ENCODE measurements at regions not wholly inside any gene's neighbourhood (a gene's known extent, or its start where the extent isn't known, plus 50 kb on each side); places are given as distances from the start of the nearest gene placed in this dataset.
"Not testable (repeated sequence)": the region's sequence is repeated elsewhere in the genome, so short reads cannot be mapped to it uniquely, and the experiment has no call there.

GRCh38 chr3:197367081-197367780 lies 68.8 kb upstream of the DLG1 start:
- no peak for DNase-seq

- no peak for DNase-seq
Measured at GRCh38 chr3:197366301-197367044, 68.1 kb upstream of the DLG1 start.

GRCh38 chr3:197365586-197365985 lies 67.2 kb upstream of the DLG1 start:
- DNase-seq, result no peak

DNA sequence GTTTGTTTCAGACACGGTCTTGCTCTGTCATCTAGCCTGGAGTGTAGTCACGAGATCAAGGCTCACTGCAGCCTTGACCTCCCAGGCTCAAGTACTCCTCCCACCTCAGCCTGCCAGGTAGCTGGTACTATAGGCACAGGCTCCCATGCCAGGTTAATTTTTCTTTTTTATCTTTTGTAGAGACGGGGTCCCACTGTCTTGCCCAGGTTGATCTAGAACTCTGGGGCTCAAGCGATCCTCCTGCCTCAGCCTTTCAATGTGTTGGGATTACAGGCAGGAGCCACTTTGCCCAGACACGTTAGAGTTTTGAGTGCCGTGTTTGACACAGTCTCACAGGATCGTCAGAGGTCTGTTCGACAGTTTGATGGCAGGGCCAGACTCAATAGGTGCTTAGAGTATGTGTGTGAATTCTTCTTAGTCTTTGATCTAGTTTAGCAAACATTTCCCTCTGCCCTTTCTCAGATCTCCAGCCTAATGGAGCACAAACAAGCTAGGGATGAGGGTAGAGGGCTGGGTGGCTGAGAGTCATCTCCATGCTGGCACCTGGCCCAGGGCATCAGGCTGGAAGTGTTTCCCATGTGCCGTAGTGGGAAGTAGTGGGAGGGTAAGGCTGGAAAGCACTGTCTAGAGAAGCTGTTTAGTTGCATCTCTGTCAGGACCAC lies 66.1 kb upstream of the DLG1 start:
- DNase-seq, result no peak

GRCh38 chr3:197363553-197364409 lies 65.4 kb upstream of the DLG1 start:
- no peak for DNase-seq

DNA sequence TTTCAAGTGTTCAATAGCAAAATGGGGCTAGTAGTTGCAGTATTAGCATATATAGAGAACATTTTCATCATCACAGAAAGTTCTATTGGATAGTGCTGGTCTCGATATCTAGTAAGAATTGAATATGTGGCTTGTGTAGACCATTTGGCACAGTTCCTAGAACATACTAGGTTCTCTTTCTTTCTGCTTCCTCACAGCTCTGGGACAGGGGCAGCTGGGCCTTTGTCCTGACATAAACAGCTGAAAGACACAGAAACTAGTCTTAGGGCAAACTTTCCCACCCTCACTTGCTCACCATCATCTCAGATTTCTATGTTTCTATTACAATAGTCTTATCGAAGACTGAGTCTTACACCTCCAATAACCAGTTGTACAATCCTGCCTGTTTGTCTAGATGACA lies 63.7 kb upstream of the DLG1 start:
- DNase-seq, result no peak

- DNase-seq, result not testable (repeated sequence)
Measured at GRCh38 chr3:197360095-197360494, 61.7 kb upstream of the DLG1 start.

DNA sequence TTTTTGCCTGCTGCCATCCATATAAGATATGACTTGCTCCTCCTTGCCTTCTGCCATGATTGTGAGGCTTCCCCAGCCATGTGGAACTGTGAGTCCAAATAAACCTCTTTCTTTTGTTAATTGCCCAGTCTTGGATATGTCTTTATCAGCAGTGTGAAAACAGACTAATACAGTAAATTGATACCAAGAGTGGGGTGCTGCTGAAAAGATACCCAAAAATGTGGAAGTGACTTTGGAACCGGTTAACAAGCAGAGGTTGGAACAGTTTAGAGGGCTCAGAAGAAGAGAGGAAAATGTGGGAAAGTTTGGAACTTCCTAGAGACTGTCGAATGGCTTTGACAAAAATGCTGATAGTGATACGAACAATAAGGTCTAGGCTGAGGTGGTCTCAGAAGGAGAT lies 61.1 kb upstream of the DLG1 start:
- DNase-seq, result not testable (repeated sequence)

DNA sequence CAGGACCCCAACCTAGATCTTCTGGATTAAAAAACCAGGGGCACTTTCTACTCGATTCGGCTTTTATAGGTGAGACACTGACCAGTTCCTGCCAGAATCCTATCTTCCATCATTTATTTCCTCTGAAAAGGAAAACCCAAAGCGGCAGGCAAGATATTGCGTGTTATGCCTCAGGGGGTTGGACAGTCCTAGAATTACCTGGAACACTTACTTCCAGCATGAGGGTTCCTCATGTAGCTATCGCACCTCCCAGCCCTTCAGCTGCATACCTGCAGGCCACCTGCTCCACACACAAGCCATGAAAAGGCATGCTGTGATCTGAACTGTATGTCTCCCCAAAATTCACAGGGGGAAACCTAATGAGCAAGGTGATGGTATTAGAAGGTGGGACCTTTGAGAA lies 58.3 kb upstream of the DLG1 start:
- no peak for DNase-seq

GRCh38 chr3:197356275-197356674 lies 57.9 kb upstream of the DLG1 start:
- DNase-seq, result no peak

GRCh38 chr3:197355713-197356112 lies 57.3 kb upstream of the DLG1 start:
- DNase-seq, result no peak

DNA sequence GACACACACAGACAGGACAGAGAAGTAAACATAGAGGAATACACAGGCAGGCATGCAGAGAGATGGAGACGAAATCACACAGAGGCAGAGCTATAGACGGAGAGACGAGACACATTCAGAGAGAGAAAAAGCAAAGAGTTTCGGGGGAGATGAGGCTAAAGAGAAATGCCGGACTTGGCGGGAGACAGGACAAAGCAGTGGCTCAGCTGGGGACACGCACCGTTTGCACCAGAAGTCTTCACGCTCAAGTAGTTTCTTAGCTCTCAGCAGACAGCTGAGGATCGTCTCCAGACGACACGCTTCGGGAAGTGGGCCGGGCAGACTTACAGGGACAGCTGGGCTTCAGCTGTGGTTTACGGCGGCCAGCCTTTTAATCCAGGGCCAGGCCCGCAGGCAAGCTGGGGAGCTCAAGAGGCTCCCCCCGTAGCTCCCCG lies 56.2 kb upstream of the DLG1 start:
- DNase-seq, result no peak

GRCh38 chr3:197353867-197354567 lies 55.6 kb upstream of the DLG1 start:
- DNase-seq, result no peak

GRCh38 chr3:197353001-197353866 lies 54.8 kb upstream of the DLG1 start:
- no peak for DNase-seq

DNA sequence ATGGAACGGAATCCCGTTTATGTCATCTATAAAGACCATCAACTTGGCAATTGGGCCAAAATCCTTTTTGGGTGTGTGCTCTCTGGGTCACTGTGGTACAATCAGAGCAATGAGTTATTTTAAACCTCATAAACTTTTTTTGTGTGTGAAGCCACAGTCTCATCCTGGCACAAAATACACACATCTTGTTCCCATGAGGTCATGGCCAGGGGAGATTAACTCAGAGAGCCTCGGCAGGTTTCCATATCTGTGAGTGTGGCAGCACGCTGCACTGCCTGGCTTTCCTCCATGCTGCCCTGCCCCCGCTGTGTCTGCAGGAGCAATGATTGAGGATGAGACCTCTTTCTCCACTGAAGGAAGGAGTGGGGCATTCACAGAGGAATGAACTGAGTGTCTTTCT lies 54.0 kb upstream of the DLG1 start:
- no peak for DNase-seq

- DNase-seq, result no peak
Measured at GRCh38 chr3:197350446-197350845, 52.0 kb upstream of the DLG1 start.

DNA sequence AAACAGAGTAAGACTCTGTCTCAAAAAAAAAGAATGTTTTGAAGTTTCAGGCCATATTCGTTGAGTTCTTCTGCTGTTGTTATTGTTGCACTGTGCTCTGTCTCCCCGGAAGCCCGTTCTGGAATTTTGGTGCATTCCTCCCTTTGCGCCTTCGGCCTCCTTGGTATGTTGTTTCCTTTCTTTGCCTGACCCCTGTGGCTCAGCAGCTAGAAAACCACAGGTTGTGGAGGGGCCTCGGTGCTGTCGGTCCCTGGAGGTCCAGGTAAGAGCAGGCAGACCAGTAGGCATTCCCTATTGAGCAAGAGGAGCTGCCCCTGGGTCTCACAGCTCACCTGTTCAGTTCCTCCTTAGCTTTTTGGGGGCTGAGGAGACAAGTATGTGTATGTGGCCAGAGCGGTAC lies 51.0 kb upstream of the DLG1 start:
- no peak for DNase-seq
